CD4-positive, CD25-positive, alpha-beta regulatory T cell (primary cell): ENCODE measurements at regions not wholly inside any gene's neighbourhood (a gene's known extent, or its start where the extent isn't known, plus 50 kb on each side); places are given as distances from the start of the nearest gene placed in this dataset.

Experiments
- ATAC-seq, 2 donors: fragments of 150-1000 bp; cut with Tn5 transposase; one replicate each; pipeline ENCODE4 v1.10.0; 2021; ENCODE audit warnings: low read depth in 2 of 2, moderate number of reproducible peaks in 2 of 2, moderate library complexity in 1 of 2
- DNase-seq, 3 donors: peaks; one replicate each; pipeline versions ENCODE4 v3.0.0 to v3.0.0-alpha.2; 2012 to 2022; ENCODE audit warnings: mixed read lengths in 1 of 3
- H3K27ac ChIP-seq: one replicate; pipeline ENCODE4 v1.7.0; 2013; ENCODE audit warnings: mild to moderate bottlenecking, low read length; ENCODE audit not compliant: insufficient read depth, poor library complexity, severe bottlenecking
- H3K27me3 ChIP-seq: one replicate; pipeline ENCODE4 v1.7.0; 2013; ENCODE audit warnings: low read length; ENCODE audit not compliant: control insufficient read depth, insufficient read depth
- H3K36me3 ChIP-seq: one replicate; pipeline ENCODE4 v1.7.0; 2013; ENCODE audit warnings: mild to moderate bottlenecking, low read length, moderate library complexity; ENCODE audit not compliant: control insufficient read depth, insufficient read depth
- H3K4me1 ChIP-seq: 2 replicates; pipeline ENCODE4 v1.7.0; 2013; ENCODE audit warnings: mild to moderate bottlenecking, low read length; ENCODE audit not compliant: insufficient read depth, control insufficient read depth, poor library complexity, severe bottlenecking
- H3K4me3 ChIP-seq: one replicate; pipeline ENCODE4 v1.7.0; 2013; ENCODE audit warnings: low read depth, mild to moderate bottlenecking, low read length, moderate library complexity
- H3K9me3 ChIP-seq, 2 experiments: 1 replicate in 1 of 2; 2 replicates in 1 of 2; pipeline ENCODE4 v1.7.0; 2013; ENCODE audit warnings: low read length in 2 of 2, mild to moderate bottlenecking in 1 of 2, moderate library complexity in 1 of 2; ENCODE audit not compliant: control insufficient read depth in 2 of 2
- H3K27ac Mint-ChIP-seq, 3 donors: one replicate each; pipeline ENCODE4 v1.8.0; 2020 to 2022; ENCODE audit warnings: mild to moderate bottlenecking in 3 of 3, mixed read lengths in 3 of 3, moderate library complexity in 2 of 3
- H3K27me3 Mint-ChIP-seq: one replicate; pipeline ENCODE4 v1.8.0; 2022; ENCODE audit warnings: mild to moderate bottlenecking, mixed read lengths
- H3K36me3 Mint-ChIP-seq: one replicate; pipeline ENCODE4 v1.8.0; 2020; ENCODE audit warnings: mixed read lengths
- H3K4me1 Mint-ChIP-seq, 4 donors: one replicate each; pipeline ENCODE4 v1.8.0; 2020 to 2022; ENCODE audit warnings: mixed read lengths in 4 of 4, mild to moderate bottlenecking in 1 of 4
- H3K4me3 Mint-ChIP-seq, 4 donors: one replicate each; pipeline ENCODE4 v1.8.0; 2020 to 2022; ENCODE audit warnings: mild to moderate bottlenecking in 4 of 4, mixed read lengths in 4 of 4, moderate library complexity in 3 of 4
- H3K9me3 Mint-ChIP-seq, 7 donors: one replicate each; pipeline ENCODE4 v1.8.0; 2020 to 2022; ENCODE audit warnings: mixed read lengths in 7 of 7, mild to moderate bottlenecking in 3 of 7, moderate library complexity in 2 of 7

DNA sequence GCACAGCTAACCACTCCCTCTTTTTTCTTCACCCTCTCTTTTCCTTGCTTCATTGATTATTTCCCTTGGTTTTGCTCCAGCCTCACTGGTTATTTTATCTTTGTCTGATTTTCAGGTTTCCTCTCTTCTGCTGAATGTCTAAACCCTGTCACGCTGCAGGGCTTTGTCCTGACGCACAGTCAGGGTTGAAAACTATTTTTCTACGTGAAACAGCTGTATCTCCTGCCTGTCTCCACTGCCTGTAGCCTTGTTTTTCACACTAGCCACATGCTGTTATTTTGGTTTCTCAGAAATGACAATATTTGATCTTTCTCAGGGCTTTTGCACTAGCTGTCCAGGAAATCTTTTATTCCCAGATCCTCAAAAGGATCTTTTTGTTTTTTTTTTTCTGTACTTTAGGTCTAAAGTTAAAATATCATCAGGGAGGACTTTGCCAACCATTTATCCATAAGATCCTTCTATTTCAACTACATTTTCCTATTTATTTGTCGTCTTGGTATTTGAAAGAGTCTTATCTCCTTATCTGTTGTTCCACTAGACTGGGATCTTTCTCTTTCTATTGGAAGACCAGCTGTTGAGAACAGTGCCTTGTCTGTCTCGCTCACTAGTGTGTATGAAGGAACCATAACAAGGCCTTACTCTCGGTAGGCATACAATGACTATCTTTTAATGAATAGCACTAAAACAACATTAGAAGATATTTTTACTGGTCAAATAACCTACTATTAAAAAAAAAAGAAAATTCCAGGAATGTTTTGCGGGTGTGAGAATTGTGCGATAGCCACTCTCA, 164.3 kb downstream of the PDHA2 start:
- Mint-ChIP-seq H3K4me1 (no peaks in the 10 kb centered on the region), H3K36me3 (no peaks in the 10 kb centered on the region), H3K27me3 (no peaks in the 10 kb centered on the region), H3K9me3 (peaks cover 0 to 2% (median 0%) of the 10 kb centered on the region in 7 donors), H3K27ac (peak overlapping the region in 1 of 3 donors; percentile 52), H3K4me3 (no peak overlapping the region)
- no peaks in the 10 kb centered on the region for H3K27me3 ChIP-seq
- H3K27ac ChIP-seq = no peak overlapping the region
- DNase-seq (no peak), ATAC-seq (no peak)
- no peaks in the 10 kb centered on the region for H3K4me1 ChIP-seq
- H3K36me3 ChIP-seq = no peaks in the 10 kb centered on the region
- H3K4me3 ChIP-seq = no peak overlapping the region
- H3K9me3 ChIP-seq = no peaks in the 10 kb centered on the region

DNA sequence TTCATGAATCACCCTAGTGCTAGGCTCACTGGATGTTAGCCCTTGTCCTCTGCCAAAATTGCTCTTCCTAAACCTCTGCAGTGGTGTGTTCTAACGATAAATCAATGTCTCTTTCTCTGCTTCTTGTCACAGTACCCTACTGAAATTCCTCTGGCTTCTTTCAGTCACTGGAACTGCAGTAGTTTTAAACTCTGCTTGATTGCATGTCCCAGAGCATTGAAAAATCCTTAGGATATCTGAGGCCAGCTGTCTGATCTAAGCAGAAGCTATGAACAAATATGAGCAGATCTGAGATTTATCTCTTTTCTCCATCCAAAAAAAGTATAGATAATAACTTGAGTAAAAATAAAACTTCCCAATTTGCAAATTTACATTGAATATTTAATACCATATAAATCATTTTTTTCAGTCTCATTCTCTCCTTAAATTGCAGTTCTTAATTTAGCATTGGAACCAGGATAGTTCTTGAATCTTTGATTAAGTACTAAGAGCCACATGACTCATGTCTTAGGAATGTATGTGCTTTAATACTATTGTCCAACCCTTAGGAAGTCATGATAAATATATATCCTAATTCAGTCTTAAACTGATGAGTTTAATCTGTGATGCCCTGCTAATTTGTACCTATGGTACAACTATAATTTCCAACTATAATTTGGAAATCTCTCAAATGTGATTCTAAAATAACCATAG, 169.7 kb downstream of the PDHA2 start:
- no peaks in the 10 kb centered on the region for H3K9me3 ChIP-seq
- H3K4me3 ChIP-seq = no peak overlapping the region
- H3K27ac Mint-ChIP-seq = no peak overlapping the region
- H3K9me3 Mint-ChIP-seq = peaks cover 0 to 4% (median 0%) of the 10 kb centered on the region in 7 donors
- no peaks in the 10 kb centered on the region for H3K36me3 Mint-ChIP-seq
- no peak overlapping the region for H3K4me3 Mint-ChIP-seq
- no peaks in the 10 kb centered on the region for H3K4me1 ChIP-seq
- DNase-seq (no peak), ATAC-seq (no peak)
- H3K4me1 Mint-ChIP-seq = no peaks in the 10 kb centered on the region
- no peaks in the 10 kb centered on the region for H3K27me3 Mint-ChIP-seq
- no peaks in the 10 kb centered on the region for H3K36me3 ChIP-seq
- no peaks in the 10 kb centered on the region for H3K27me3 ChIP-seq
- H3K27ac ChIP-seq = no peak overlapping the region

DNA sequence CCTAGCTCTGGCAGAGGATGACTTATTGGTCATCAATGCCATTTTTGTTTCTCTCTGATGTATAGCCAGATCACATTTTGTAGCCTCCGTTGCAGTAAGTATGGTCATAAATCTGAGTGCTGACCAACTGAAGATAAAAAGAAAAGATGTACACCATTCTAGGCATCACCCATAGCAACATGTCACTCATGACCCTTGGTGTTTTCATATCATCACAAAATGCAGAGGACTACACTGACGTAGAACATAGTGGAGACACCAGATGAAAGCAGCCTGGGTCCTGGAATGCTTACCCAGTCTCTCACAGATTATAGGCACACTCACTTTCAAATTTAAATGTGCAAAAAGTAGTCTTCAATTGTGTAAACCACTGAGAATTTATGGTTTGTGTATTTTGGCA, 172.8 kb downstream of the PDHA2 start:
- no peak for DNase-seq
- Mint-ChIP-seq H3K27ac (no peak overlapping the region), H3K9me3 (peaks cover 0 to 4% (median 0%) of the 10 kb centered on the region in 7 donors), H3K4me1 (no peaks in the 10 kb centered on the region), H3K27me3 (no peaks in the 10 kb centered on the region), H3K4me3 (no peak overlapping the region), H3K36me3 (no peaks in the 10 kb centered on the region)
- Histone ChIP-seq H3K36me3 (no peaks in the 10 kb centered on the region), H3K9me3 (no peaks in the 10 kb centered on the region), H3K4me1 (no peaks in the 10 kb centered on the region), H3K27ac (no peak overlapping the region), H3K4me3 (no peak overlapping the region), H3K27me3 (no peaks in the 10 kb centered on the region)
- no peak for ATAC-seq

DNA sequence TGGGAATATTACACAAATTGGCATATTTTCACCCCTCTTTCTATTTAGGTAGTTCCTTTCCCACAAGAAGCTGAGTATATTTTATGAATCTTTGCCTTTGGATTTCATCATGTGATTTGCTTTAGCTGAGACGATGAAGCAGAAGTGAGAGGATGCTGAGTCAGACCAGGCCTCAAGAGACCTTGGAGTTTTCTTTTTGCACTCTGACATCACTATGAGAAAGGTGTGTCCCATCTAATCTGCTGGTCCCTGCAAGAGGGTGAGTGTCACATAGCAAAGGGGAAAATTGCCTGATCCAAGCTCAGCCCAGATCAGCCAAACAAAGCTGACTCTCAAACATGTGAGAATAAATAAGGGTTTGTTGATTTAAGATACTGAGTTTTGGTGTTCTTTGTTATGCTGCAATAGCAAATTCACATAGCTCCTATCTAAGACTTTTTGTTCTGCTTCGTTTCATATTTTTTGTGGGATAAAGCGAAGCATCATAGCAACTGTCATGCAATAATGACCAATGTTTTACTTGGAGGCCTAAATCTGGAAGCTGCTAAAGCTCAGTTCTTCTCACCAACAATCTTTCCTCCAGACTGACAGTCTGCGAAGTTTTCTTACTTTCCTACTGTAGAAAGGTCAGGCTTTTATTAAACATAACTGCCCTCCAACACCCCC, 176.9 kb downstream of the PDHA2 start:
- Histone ChIP-seq H3K36me3 (no peaks in the 10 kb centered on the region), H3K4me1 (no peaks in the 10 kb centered on the region), H3K4me3 (no peak overlapping the region), H3K27ac (no peak overlapping the region), H3K9me3 (no peaks in the 10 kb centered on the region), H3K27me3 (no peaks in the 10 kb centered on the region)
- H3K27ac Mint-ChIP-seq = no peak overlapping the region
- no peaks in the 10 kb centered on the region for H3K4me1 Mint-ChIP-seq
- no peak for DNase-seq
- no peaks in the 10 kb centered on the region for H3K27me3 Mint-ChIP-seq
- H3K4me3 Mint-ChIP-seq = no peak overlapping the region
- H3K9me3 Mint-ChIP-seq = peaks cover 0 to 4% (median 0%) of the 10 kb centered on the region in 7 donors
- no peak for ATAC-seq
- H3K36me3 Mint-ChIP-seq = no peaks in the 10 kb centered on the region

DNA sequence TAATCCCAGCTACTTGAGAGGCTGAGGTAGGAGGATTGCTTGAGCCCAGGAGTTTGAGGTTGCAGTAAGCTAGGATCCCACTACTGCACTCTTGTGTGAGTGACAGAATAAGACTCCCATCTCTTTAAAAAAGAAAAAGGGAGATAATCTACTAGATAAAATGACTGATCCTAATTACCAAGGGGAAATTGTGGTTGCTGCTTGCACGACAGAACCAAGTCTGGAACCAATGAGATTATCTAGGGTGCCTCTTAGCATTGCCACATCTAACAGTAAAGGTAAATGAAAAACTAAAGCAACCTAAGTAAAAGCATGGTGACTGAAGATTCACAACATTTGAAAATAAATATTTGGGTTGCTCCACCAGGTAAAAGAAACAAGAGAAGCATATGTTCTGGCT, 185.1 kb downstream of the PDHA2 start:
- H3K9me3 Mint-ChIP-seq = peaks cover 0 to 4% (median 0%) of the 10 kb centered on the region in 7 donors
- Histone ChIP-seq H3K9me3 (peaks cover 0 to 2% of the 10 kb centered on the region in 2 experiments), H3K4me3 (no peak overlapping the region), H3K27me3 (no peaks in the 10 kb centered on the region), H3K27ac (no peak overlapping the region), H3K36me3 (no peaks in the 10 kb centered on the region), H3K4me1 (no peaks in the 10 kb centered on the region)
- ATAC-seq (no peak), DNase-seq (no peak)
- H3K27ac Mint-ChIP-seq = no peak overlapping the region
- no peak overlapping the region for H3K4me3 Mint-ChIP-seq
- H3K36me3 Mint-ChIP-seq = no peaks in the 10 kb centered on the region
- H3K27me3 Mint-ChIP-seq = no peaks in the 10 kb centered on the region
- H3K4me1 Mint-ChIP-seq = no peaks in the 10 kb centered on the region

DNA sequence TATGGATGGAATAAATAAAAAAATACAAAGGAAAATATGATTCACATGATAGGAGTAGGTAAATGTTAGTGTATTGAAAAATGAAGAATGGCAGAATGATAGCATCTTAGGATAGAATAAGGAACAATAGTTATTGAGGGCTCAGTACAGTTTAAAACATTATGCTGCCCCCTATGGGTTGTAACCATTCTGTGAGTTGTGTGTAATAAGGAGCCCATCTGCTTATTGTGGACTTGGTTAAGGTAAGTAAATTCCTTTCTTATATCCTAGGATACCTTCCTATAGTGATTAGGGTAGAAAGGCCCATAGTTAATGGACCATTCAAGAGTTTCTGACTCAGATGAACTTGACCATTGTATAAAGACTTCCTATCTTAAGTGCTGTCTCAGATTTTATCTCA, 195.8 kb downstream of the PDHA2 start:
- no peak overlapping the region for H3K27ac ChIP-seq
- DNase-seq (peak in 1 of 3 donors; percentile 7), ATAC-seq (no peak)
- Mint-ChIP-seq H3K36me3 (no peaks in the 10 kb centered on the region), H3K4me1 (no peaks in the 10 kb centered on the region), H3K27ac (no peak overlapping the region), H3K4me3 (no peak overlapping the region), H3K27me3 (no peaks in the 10 kb centered on the region), H3K9me3 (peaks cover 0 to 4% (median 2%) of the 10 kb centered on the region in 7 donors)
- H3K4me1 ChIP-seq = no peaks in the 10 kb centered on the region
- no peaks in the 10 kb centered on the region for H3K27me3 ChIP-seq
- H3K4me3 ChIP-seq = no peak overlapping the region
- H3K36me3 ChIP-seq = no peaks in the 10 kb centered on the region
- H3K9me3 ChIP-seq = no peaks in the 10 kb centered on the region

DNA sequence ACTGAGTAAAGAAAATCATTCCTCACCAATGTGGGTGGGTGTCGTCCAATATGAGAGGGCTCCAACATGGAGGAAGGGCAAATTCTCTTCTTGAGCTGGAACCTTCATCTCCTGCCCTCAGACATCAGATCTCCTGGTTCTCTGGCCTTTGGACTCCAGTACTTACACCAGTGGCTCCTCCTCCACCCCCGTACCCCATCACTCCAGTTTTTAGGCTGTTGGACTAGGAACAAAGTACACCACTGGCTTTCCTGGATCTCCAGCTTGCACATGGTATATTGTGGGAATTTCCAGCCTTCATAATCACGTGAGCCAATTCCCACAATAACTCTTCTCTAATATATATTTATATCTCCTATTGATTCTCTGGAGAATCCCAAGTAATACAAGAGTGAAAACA, 196.9 kb downstream of the PDHA2 start:
- H3K9me3 ChIP-seq = no peaks in the 10 kb centered on the region
- Mint-ChIP-seq H3K27ac (no peak overlapping the region), H3K9me3 (peaks cover 0 to 4% (median 2%) of the 10 kb centered on the region in 7 donors), H3K4me1 (no peaks in the 10 kb centered on the region), H3K4me3 (no peak overlapping the region), H3K36me3 (no peaks in the 10 kb centered on the region), H3K27me3 (no peaks in the 10 kb centered on the region)
- H3K27ac ChIP-seq = no peak overlapping the region
- H3K27me3 ChIP-seq = no peaks in the 10 kb centered on the region
- H3K4me1 ChIP-seq = no peaks in the 10 kb centered on the region
- DNase-seq = no peak
- H3K4me3 ChIP-seq = no peak overlapping the region
- ATAC-seq = no peak
- no peaks in the 10 kb centered on the region for H3K36me3 ChIP-seq
